ENCODE measurements at regions not wholly inside any gene's neighbourhood (a gene's known extent, or its start where the extent isn't known, plus 50 kb on each side); places are given as distances from the start of the nearest gene placed in this dataset.

- WGBS (ENCODE audit: insufficient coverage), result no CpG with 5 or more reads among the region's 2 CpGs
- CTCF ChIA-PET, result no interaction called here
- no peaks in the 10 kb centered on the region for H3K4me1 Mint-ChIP-seq
Observed at GRCh38 chr2:116582850-116583249, 1231.6 kb upstream of the DDX18 start.

DNA sequence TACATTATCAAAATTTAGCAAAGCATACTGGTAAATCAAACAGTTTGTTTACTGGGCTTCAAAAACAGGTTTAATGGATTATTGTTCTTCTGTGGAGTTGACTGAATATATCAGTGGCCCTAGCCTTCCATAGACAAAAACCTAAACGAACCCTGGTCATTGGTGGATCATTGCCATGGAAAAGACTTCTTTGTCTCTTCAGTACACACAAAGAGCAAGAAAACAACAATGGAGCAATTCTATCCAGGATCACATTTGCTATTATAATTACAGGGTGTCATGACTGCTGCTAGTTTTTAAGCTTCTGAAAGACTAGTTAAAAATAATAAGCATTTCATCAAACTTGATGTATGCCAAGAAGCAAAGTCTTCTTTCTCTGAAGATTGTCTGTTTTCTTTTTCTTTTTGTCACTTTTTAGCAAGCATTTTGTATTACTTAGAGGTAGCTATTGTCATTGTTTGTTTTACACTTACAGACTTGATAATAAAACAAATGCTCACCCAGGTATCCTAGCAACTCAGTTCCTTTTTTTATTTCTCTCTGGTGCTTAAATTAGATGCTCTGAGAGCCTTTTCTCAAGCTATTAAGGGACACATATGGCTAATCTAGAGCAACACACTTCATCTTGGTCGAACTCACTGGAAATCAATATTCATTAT, 1228.7 kb upstream of the DDX18 start:
- Mint-ChIP-seq H3K9me3 (peaks cover 21 to 37% (median 25%) of the 10 kb centered on the region in 3 donors), H3K4me1 (no peaks in the 10 kb centered on the region), H3K27ac (no peak overlapping the region), H3K36me3 (no peaks in the 10 kb centered on the region), H3K4me3 (no peak overlapping the region), H3K27me3 (no peaks in the 10 kb centered on the region)
- Histone ChIP-seq H3K9me3 (peaks cover 2% of the 10 kb centered on the region), H3K27me3 (replicated peaks in 1 of 2; ENCODE audit: control insufficient read depth in 2 of 2, extremely low read depth in 1 of 2, insufficient read depth in 2 of 2, low read length in 1 of 2) (no peaks in the 10 kb centered on the region), H3K36me3 (ENCODE audit: control insufficient read depth in 2 of 2, extremely low read depth in 1 of 2, insufficient read depth in 1 of 2, low read length in 1 of 2) (no peaks in the 10 kb centered on the region), H3K27ac (ENCODE audit: low read length) (no peak overlapping the region), H3K4me1 (ENCODE audit: control insufficient read depth in 1 of 2, extremely low read depth in 1 of 2, insufficient read depth in 2 of 2, low read length in 2 of 2) (no peaks in the 10 kb centered on the region), H3K4me3 (ENCODE audit: control insufficient read depth in 1 of 2, extremely low read depth in 1 of 2, low read length in 1 of 2) (no peak overlapping the region)
- WGBS (ENCODE audit: insufficient coverage), result no CpG with 5 or more reads among the region's 2 CpGs
- no peak for ATAC-seq (replicated peaks in 1 of 4)
- POLR2A ChIA-PET, result no interaction called here
- CTCF ChIA-PET, result no interaction called here
- no peak for DNase-seq

More at GRCh38 chr2:116582850-116583249, 1231.6 kb upstream of the DDX18 start:
- Mint-ChIP-seq H3K9me3 (peaks cover 19 to 29% (median 19%) of the 10 kb centered on the region in 3 donors), H3K36me3 (no peaks in the 10 kb centered on the region), H3K27me3 (no peaks in the 10 kb centered on the region), H3K4me3 (no peak overlapping the region), H3K27ac (no peak overlapping the region)
- no peak for ATAC-seq (replicated peaks in 1 of 4)
- Histone ChIP-seq H3K4me1 (ENCODE audit: control insufficient read depth in 1 of 2, extremely low read depth in 1 of 2, insufficient read depth in 2 of 2, low read length in 2 of 2) (no peaks in the 10 kb centered on the region), H3K4me3 (ENCODE audit: control insufficient read depth in 1 of 2, extremely low read depth in 1 of 2, low read length in 1 of 2) (no peak overlapping the region), H3K27ac (ENCODE audit: low read length) (no peak overlapping the region), H3K27me3 (replicated peaks in 1 of 2; ENCODE audit: control insufficient read depth in 2 of 2, extremely low read depth in 1 of 2, insufficient read depth in 2 of 2, low read length in 1 of 2) (no peaks in the 10 kb centered on the region), H3K9me3 (peaks cover 5% of the 10 kb centered on the region), H3K36me3 (ENCODE audit: control insufficient read depth in 2 of 2, extremely low read depth in 1 of 2, insufficient read depth in 1 of 2, low read length in 1 of 2) (no peaks in the 10 kb centered on the region)
- no peak for DNase-seq
- POLR2A ChIA-PET, result no interaction called here

DNA sequence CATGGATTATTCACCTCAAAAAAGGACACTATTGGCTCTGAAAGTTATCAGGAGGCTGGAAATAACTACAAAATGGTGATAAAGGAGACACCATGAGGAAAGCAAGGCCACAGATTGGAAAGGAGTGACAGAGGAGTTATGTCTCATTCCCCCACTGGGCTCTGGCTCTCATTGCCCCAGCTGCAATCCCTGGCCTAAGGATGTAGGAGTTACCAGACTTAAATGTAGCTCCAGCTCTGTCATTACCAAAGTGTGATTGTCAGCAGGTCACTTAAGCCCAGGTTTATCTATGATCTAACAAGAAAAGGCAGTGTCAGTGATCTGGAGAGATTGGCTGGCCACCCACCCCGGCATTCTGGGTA, 1228.2 kb upstream of the DDX18 start:
- no peak overlapping the region for H3K27ac ChIP-seq (ENCODE audit: low read length)
- no peaks in the 10 kb centered on the region for H3K27me3 Mint-ChIP-seq
- peaks cover 2% of the 10 kb centered on the region for H3K9me3 ChIP-seq
- no peak for DNase-seq
- no peak overlapping the region for H3K27ac Mint-ChIP-seq
- no peaks in the 10 kb centered on the region for H3K27me3 ChIP-seq (replicated peaks in 1 of 2; ENCODE audit: control insufficient read depth in 2 of 2, extremely low read depth in 1 of 2, insufficient read depth in 2 of 2, low read length in 1 of 2)
- ATAC-seq (replicated peaks in 1 of 4), result no peak
- H3K9me3 Mint-ChIP-seq, result peaks cover 21 to 37% (median 25%) of the 10 kb centered on the region in 3 donors
- POLR2A ChIA-PET, result no interaction called here
- no CpG with 5 or more reads among the region's 1 CpG for WGBS (ENCODE audit: insufficient coverage)
- H3K36me3 Mint-ChIP-seq, result no peaks in the 10 kb centered on the region
- CTCF ChIA-PET, result no interaction called here
- no peaks in the 10 kb centered on the region for H3K4me1 ChIP-seq (ENCODE audit: control insufficient read depth in 1 of 2, extremely low read depth in 1 of 2, insufficient read depth in 2 of 2, low read length in 2 of 2)
- H3K4me3 Mint-ChIP-seq, result no peak overlapping the region
- H3K36me3 ChIP-seq (ENCODE audit: control insufficient read depth in 2 of 2, extremely low read depth in 1 of 2, insufficient read depth in 1 of 2, low read length in 1 of 2), result no peaks in the 10 kb centered on the region
- no peak overlapping the region for H3K4me3 ChIP-seq (ENCODE audit: control insufficient read depth in 1 of 2, extremely low read depth in 1 of 2, low read length in 1 of 2)
- no peaks in the 10 kb centered on the region for H3K4me1 Mint-ChIP-seq
